MCF 10A (cell line): ENCODE measurements at regions not wholly inside any gene's neighbourhood (a gene's known extent, or its start where the extent isn't known, plus 50 kb on each side); places are given as distances from the start of the nearest gene placed in this dataset.

Source experiments
- BruUV-seq: library from RNA; stranded (reverse); fragments of 400-500 nt; replicated peaks from 2 replicates; lab custom pipeline; 2021; lab: Mats Ljungman, UMichigan
- CTCF ChIA-PET: fragments of 300-600 bp; sonication (Branson Sonifier 250); formaldehyde crosslinking; extraction: SDS; loops from one replicate; lab custom pipeline; 2021; ENCODE audit warnings: antibody characterized with exemption, inconsistent platforms; lab: Yijun Ruan, JAX
- POLR2A ChIA-PET: fragments of 300-600, 350-650 bp; sonication (Branson Sonifier 250); formaldehyde crosslinking; extraction: SDS; loops from one replicate; lab custom pipeline; 2020; ENCODE audit warnings: antibody characterized with exemption, inconsistent platforms; lab: Yijun Ruan, JAX
- DNase-seq: peaks from one replicate; pipeline ENCODE4 v3.0.0-alpha.2; 2018; ENCODE audit not compliant: unreplicated experiment
- H3K27ac Mint-ChIP-seq: one replicate; pipeline ENCODE4 v1.8.0; 2022; ENCODE audit warnings: mild to moderate bottlenecking, low read depth, mixed read lengths; ENCODE audit not compliant: unreplicated experiment
- H3K27me3 Mint-ChIP-seq: one replicate; pipeline ENCODE4 v1.8.0; 2022; ENCODE audit warnings: mixed read lengths; ENCODE audit not compliant: insufficient read depth, unreplicated experiment
- H3K36me3 Mint-ChIP-seq: one replicate; pipeline ENCODE4 v1.8.0; 2022; ENCODE audit warnings: mild to moderate bottlenecking, moderate library complexity, mixed read lengths; ENCODE audit not compliant: insufficient read depth, unreplicated experiment
- H3K4me1 Mint-ChIP-seq: one replicate; pipeline ENCODE4 v1.8.0; 2022; ENCODE audit warnings: mixed read lengths; ENCODE audit not compliant: insufficient read depth, unreplicated experiment
- H3K4me3 Mint-ChIP-seq: one replicate; pipeline ENCODE4 v1.8.0; 2022; ENCODE audit warnings: mild to moderate bottlenecking, moderate library complexity, mixed read lengths; ENCODE audit not compliant: unreplicated experiment
- H3K9me3 Mint-ChIP-seq: one replicate; pipeline ENCODE4 v1.8.0; 2022; ENCODE audit warnings: mixed read lengths; ENCODE audit not compliant: unreplicated experiment
- intact Hi-C: fragments of 100-400 bp; cut with micrococcal nuclease; formaldehyde crosslinking; loops from 2 replicates; pipeline ENCODE4 v1.14.1; 2022
- TF ChIP-seq, protein P1 (sequence below): fragments of 200-600 bp; IDR thresholded peaks from one replicate; pipeline ENCODE4 v1.8.0; 2022; ENCODE audit warnings: antibody characterized with exemption, mild to moderate bottlenecking; ENCODE audit not compliant: unreplicated experiment

GRCh38 chr2:234812851-234813250, 139.0 kb upstream of the SH3BP4 start:
- intact Hi-C loops, result no loop called here
- no peak for DNase-seq
- TF ChIP-seq, protein P1, sequence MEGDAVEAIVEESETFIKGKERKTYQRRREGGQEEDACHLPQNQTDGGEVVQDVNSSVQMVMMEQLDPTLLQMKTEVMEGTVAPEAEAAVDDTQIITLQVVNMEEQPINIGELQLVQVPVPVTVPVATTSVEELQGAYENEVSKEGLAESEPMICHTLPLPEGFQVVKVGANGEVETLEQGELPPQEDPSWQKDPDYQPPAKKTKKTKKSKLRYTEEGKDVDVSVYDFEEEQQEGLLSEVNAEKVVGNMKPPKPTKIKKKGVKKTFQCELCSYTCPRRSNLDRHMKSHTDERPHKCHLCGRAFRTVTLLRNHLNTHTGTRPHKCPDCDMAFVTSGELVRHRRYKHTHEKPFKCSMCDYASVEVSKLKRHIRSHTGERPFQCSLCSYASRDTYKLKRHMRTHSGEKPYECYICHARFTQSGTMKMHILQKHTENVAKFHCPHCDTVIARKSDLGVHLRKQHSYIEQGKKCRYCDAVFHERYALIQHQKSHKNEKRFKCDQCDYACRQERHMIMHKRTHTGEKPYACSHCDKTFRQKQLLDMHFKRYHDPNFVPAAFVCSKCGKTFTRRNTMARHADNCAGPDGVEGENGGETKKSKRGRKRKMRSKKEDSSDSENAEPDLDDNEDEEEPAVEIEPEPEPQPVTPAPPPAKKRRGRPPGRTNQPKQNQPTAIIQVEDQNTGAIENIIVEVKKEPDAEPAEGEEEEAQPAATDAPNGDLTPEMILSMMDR, result no peak
- CTCF ChIA-PET, result interaction anchor here (0.5 kb wide), 1 partner anchor 150 kb away, joined by 3 read pairs; no protein-coding TSS in a partner anchor
- Mint-ChIP-seq H3K4me1 (no peaks in the 10 kb centered on the region), H3K27me3 (peaks cover 70% of the 10 kb centered on the region), H3K4me3 (no peak overlapping the region), H3K36me3 (no peaks in the 10 kb centered on the region), H3K27ac (no peak overlapping the region), H3K9me3 (no peaks in the 10 kb centered on the region)
- no TSS peak for BruUV-seq
- POLR2A ChIA-PET, result interaction anchor here (1.0 kb wide), 1 partner anchor 142 kb away, joined by 3 read pairs; no protein-coding TSS in a partner anchor

GRCh38 chr2:234808907-234809306, 142.9 kb upstream of the SH3BP4 start:
- Mint-ChIP-seq H3K4me3 (no peak overlapping the region), H3K27me3 (peaks cover 33% of the 10 kb centered on the region), H3K36me3 (no peaks in the 10 kb centered on the region), H3K27ac (no peak overlapping the region), H3K4me1 (no peaks in the 10 kb centered on the region), H3K9me3 (no peaks in the 10 kb centered on the region)
- ChIA-PET POLR2A (no interaction called here), CTCF (no interaction called here)
- intact Hi-C loops, result no loop called here
- DNase-seq, result no peak
- no TSS peak for BruUV-seq
- TF ChIP-seq, protein P1, result no peak

GRCh38 chr2:234806818-234807217, 145.0 kb upstream of the SH3BP4 start:
- H3K27ac Mint-ChIP-seq, result no peak overlapping the region
- peaks cover 20% of the 10 kb centered on the region for H3K27me3 Mint-ChIP-seq
- ChIA-PET POLR2A (no interaction called here), CTCF (no interaction called here)
- no peak for DNase-seq
- intact Hi-C loops, result no loop called here
- H3K4me3 Mint-ChIP-seq, result no peak overlapping the region
- TF ChIP-seq, protein P1, result no peak
- no TSS peak for BruUV-seq
- no peaks in the 10 kb centered on the region for H3K36me3 Mint-ChIP-seq
- no peaks in the 10 kb centered on the region for H3K9me3 Mint-ChIP-seq
- H3K4me1 Mint-ChIP-seq, result no peaks in the 10 kb centered on the region

GRCh38 chr2:234805836-234806235, 146.0 kb upstream of the SH3BP4 start:
- TF ChIP-seq, protein P1, result no peak
- no peaks in the 10 kb centered on the region for H3K4me1 Mint-ChIP-seq
- peaks cover 16% of the 10 kb centered on the region for H3K27me3 Mint-ChIP-seq
- H3K9me3 Mint-ChIP-seq, result no peaks in the 10 kb centered on the region
- CTCF ChIA-PET, result interaction anchor here (0.7 kb wide), 1 partner anchor 766 kb away, joined by 3 read pairs; no protein-coding TSS in a partner anchor
- no peaks in the 10 kb centered on the region for H3K36me3 Mint-ChIP-seq
- H3K27ac Mint-ChIP-seq, result no peak overlapping the region
- no peak overlapping the region for H3K4me3 Mint-ChIP-seq
- no peak for DNase-seq
- no TSS peak for BruUV-seq
- intact Hi-C loops, result no loop called here
- POLR2A ChIA-PET, result no interaction called here
